Endothelial cell of umbilical vein (primary cell): ENCODE measurements at regions not wholly inside any gene's neighbourhood (a gene's known extent, or its start where the extent isn't known, plus 50 kb on each side); places are given as distances from the start of the nearest gene placed in this dataset.

Experiments
- BruUV-seq: library from RNA; stranded (reverse); fragments of 400-500 nt; replicated peaks from 2 replicates; lab custom pipeline; 2021; lab: Mats Ljungman, UMichigan
- CTCF ChIA-PET: fragments of 300-600, 350-600 bp; sonication (Branson Sonifier 250); formaldehyde crosslinking; loops from one replicate; lab custom pipeline; 2021; ENCODE audit warnings: antibody characterized with exemption, inconsistent platforms; lab: Charles Lee
- POLR2A ChIA-PET: fragments of 300-600, 350-600 bp; sonication (Branson Sonifier 250); formaldehyde crosslinking; loops from one replicate; lab custom pipeline; 2021; ENCODE audit warnings: antibody characterized with exemption, inconsistent platforms; lab: Charles Lee
- DNase-seq: peaks from one replicate; pipeline ENCODE4 v3.0.0-alpha.2; 2011; ENCODE audit warnings: low read depth, low spot score
- FAIRE-seq: peaks from 2 replicates; lab custom pipeline; 2011; peaks lifted over from hg19 to GRCh38; lab: Jason Lieb, UNC
- H2AFZ ChIP-seq: 2 replicates; pipeline ENCODE4 v1.6.0; 2012; ENCODE audit warnings: low read depth, low read length, control low read depth, inconsistent platforms
- H3K27ac ChIP-seq: 2 replicates; pipeline ENCODE4 v1.5.1; 2011; ENCODE audit warnings: low read depth, mild to moderate bottlenecking, control low read depth, low read length, moderate library complexity; ENCODE audit not compliant: insufficient read depth
- H3K27me3 ChIP-seq, 2 experiments: 2 replicates each; pipeline versions ENCODE4 v1.6.0 to v1.6.1; 2011; ENCODE audit warnings: low read length in 2 of 2, mixed read lengths in 1 of 2; ENCODE audit not compliant: control insufficient read depth in 2 of 2, insufficient read depth in 2 of 2
- H3K36me3 ChIP-seq, 2 experiments: 2 replicates in 1 of 2; 3 replicates in 1 of 2; pipeline ENCODE4 v1.5.1; 2011; ENCODE audit warnings: low read length in 2 of 2, mild to moderate bottlenecking in 1 of 2, moderate library complexity in 1 of 2; ENCODE audit not compliant: control insufficient read depth in 2 of 2, insufficient read depth in 2 of 2; ENCODE audit errors: extremely low read depth in 1 of 2
- H3K4me1 ChIP-seq: 3 replicates; pipeline ENCODE4 v1.5.1; 2011; ENCODE audit warnings: mild to moderate bottlenecking, low read length; ENCODE audit not compliant: control insufficient read depth, insufficient read depth; ENCODE audit errors: extremely low read depth
- H3K4me2 ChIP-seq: 2 replicates; pipeline ENCODE4 v1.6.1; 2011; ENCODE audit warnings: low read length, control low read depth, mixed read lengths; ENCODE audit not compliant: insufficient read depth
- H3K4me3 ChIP-seq, 3 experiments: fragments of 200-600 bp in 1 of 3; sonication (generic), shearing (Covaris generic) in 1 of 3; replicated peaks in 1 of 3; 2 replicates each; pipeline ENCODE4 v1.5.1; 2011 to 2016; ENCODE audit warnings: control low read depth in 3 of 3, low read length in 3 of 3, mild to moderate bottlenecking in 2 of 3, inconsistent platforms in 1 of 3, low read depth in 1 of 3, moderate library complexity in 1 of 3; ENCODE audit not compliant: insufficient read depth in 1 of 3
- H3K79me2 ChIP-seq: 2 replicates; pipeline ENCODE4 v1.6.0; 2012; ENCODE audit warnings: low read length, inconsistent platforms; ENCODE audit not compliant: control insufficient read depth, insufficient read depth
- H3K9ac ChIP-seq: replicated peaks from 2 replicates; pipeline ENCODE3; 2011; ENCODE audit warnings: low read length, control low read depth; ENCODE audit not compliant: insufficient read depth; ENCODE audit errors: extremely low read depth
- H3K9me1 ChIP-seq: replicated peaks from 3 replicates; pipeline ENCODE4 v1.6.0; 2011; ENCODE audit warnings: mild to moderate bottlenecking, low read length; ENCODE audit not compliant: control insufficient read depth, insufficient read depth; ENCODE audit errors: extremely low read depth
- H3K9me3 ChIP-seq: replicated peaks from 2 replicates; pipeline ENCODE4 v1.5.1; 2012; ENCODE audit warnings: low read length, inconsistent platforms; ENCODE audit not compliant: control insufficient read depth, insufficient read depth
- H4K20me1 ChIP-seq: replicated peaks from 2 replicates; pipeline ENCODE3; 2011; ENCODE audit warnings: mild to moderate bottlenecking, low read length; ENCODE audit not compliant: control insufficient read depth, insufficient read depth; ENCODE audit errors: extremely low read depth
- CTCF ChIP-seq, 2 donors: IDR thresholded peaks; 1 replicate in 1 of 2; 2 replicates in 1 of 2; pipeline ENCODE4 v1.5.1; 2011; ENCODE audit warnings: low read length in 2 of 2, mild to moderate bottlenecking in 2 of 2, moderate library complexity in 2 of 2, control low read depth in 1 of 2, inconsistent platforms in 1 of 2, low read depth in 1 of 2; ENCODE audit not compliant: insufficient read depth in 1 of 2; ENCODE audit errors: extremely low read depth in 1 of 2
- EZH2 ChIP-seq: IDR thresholded peaks from 2 replicates; pipeline ENCODE4 v1.6.1; 2012; ENCODE audit warnings: borderline replicate concordance, low read depth, mild to moderate bottlenecking, moderate library complexity, low read length, inconsistent platforms; ENCODE audit not compliant: severe bottlenecking
- FOS ChIP-seq: IDR thresholded peaks from 2 replicates; pipeline ENCODE4 v1.6.1; 2011; ENCODE audit warnings: mild to moderate bottlenecking, low read length, moderate library complexity, borderline replicate concordance; ENCODE audit not compliant: insufficient read depth
- GATA2 ChIP-seq: IDR thresholded peaks from 2 replicates; pipeline ENCODE4 v1.7.0; 2011; ENCODE audit warnings: low read depth, mild to moderate bottlenecking, moderate library complexity, mixed read lengths, low read length; ENCODE audit not compliant: insufficient read length, insufficient read depth
- JUN ChIP-seq: IDR thresholded peaks from 2 replicates; pipeline ENCODE4 v1.6.1; 2011; ENCODE audit warnings: borderline replicate concordance, low read depth; ENCODE audit not compliant: insufficient read length, insufficient read depth
- MAX ChIP-seq: IDR thresholded peaks from 2 replicates; pipeline ENCODE4 v1.6.1; 2011; ENCODE audit not compliant: insufficient read depth, insufficient read length
- MYC ChIP-seq: IDR thresholded peaks from one replicate; pipeline ENCODE4 v1.6.1; 2011; ENCODE audit warnings: mild to moderate bottlenecking, low read depth, low read length
- POLR2A ChIP-seq: IDR thresholded peaks from 2 replicates; pipeline ENCODE4 v1.6.1; 2012; ENCODE audit warnings: low read depth, mild to moderate bottlenecking, control low read depth, low read length
- POLR2AphosphoS5 ChIP-seq: IDR thresholded peaks from 2 replicates; pipeline ENCODE4 v1.6.1; 2012; ENCODE audit warnings: low read depth, mild to moderate bottlenecking, control low read depth, low read length, moderate library complexity; ENCODE audit not compliant: insufficient read depth
- dilution Hi-C: fragments of 300-500 bp; cut with MboI; formaldehyde crosslinking; loops from one replicate; pipeline ENCODE4 v1.15.0; 2019; ENCODE audit warnings: low sequenced_read_pairs; ENCODE audit not compliant: extremely low pct_ligation_motif_present
- intact Hi-C: fragments of 100-400 bp; cut with micrococcal nuclease; formaldehyde crosslinking; loops from one replicate; pipeline ENCODE4 v1.10.0; 2022

- Histone ChIP-seq H3K27me3 (peaks cover 2 to 5% of the 10 kb centered on the region in 2 experiments), H3K9me1 (no peaks in the 10 kb centered on the region), H3K4me2 (no peak overlapping the region), H3K4me1 (no peaks in the 10 kb centered on the region), H3K9ac (no peak overlapping the region), H4K20me1 (no peaks in the 10 kb centered on the region), H3K36me3 (no peaks in the 10 kb centered on the region), H3K4me3 (no peak overlapping the region), H3K27ac (no peak overlapping the region), H3K79me2 (no peaks in the 10 kb centered on the region), H3K9me3 (no peaks in the 10 kb centered on the region), H2AFZ (no peak overlapping the region)
- no peak for TF ChIP-seq POLR2A
- TF ChIP-seq MYC, result no peak
- no peak for TF ChIP-seq EZH2
- no peak for TF ChIP-seq FOS
- no peak for TF ChIP-seq POLR2AphosphoS5
- dilution Hi-C loops (no loop called here), intact Hi-C loops (no loop called here)
- no peak for DNase-seq
- no peak for FAIRE-seq
- CTCF ChIA-PET, result interaction anchor here (1.2 to 3.6 kb wide), 2 partner anchors 11 to 630 kb away, joined by 6 to 17 read pairs; no protein-coding TSS in a partner anchor
- POLR2A ChIA-PET, result no interaction called here
- BruUV-seq, result no TSS peak
Measured at GRCh38 chr3:168216851-168217250, 121.1 kb upstream of the GOLIM4 start.

DNA sequence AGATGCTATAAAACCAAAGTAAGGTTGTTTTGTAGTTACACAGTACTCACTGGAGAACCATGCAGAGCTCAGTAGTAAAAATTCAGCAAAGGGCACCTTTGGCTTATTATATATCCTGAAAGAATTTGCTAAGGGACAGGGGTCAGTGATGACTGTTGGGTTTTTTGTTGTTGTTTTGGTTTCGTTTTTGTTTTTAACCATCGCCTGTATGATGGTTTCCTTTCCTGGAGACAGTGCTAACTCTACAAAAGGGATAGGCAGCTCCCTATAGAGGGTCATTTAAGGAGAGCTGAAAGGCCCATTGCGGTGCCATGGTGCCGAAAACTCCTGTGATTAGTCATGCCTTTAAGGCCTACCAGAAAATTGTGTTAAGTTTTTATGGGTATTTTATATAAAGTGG is 118.2 kb upstream of the GOLIM4 start:
- FAIRE-seq (no peak), DNase-seq (no peak)
- Histone ChIP-seq H3K79me2 (no peaks in the 10 kb centered on the region), H2AFZ (no peak overlapping the region), H3K4me3 (no peak overlapping the region), H3K4me2 (no peak overlapping the region), H3K4me1 (no peaks in the 10 kb centered on the region), H3K36me3 (no peaks in the 10 kb centered on the region), H4K20me1 (no peaks in the 10 kb centered on the region), H3K27ac (no peak overlapping the region), H3K9me1 (no peaks in the 10 kb centered on the region), H3K9me3 (no peaks in the 10 kb centered on the region), H3K9ac (no peak overlapping the region), H3K27me3 (peaks cover 2 to 5% of the 10 kb centered on the region in 2 experiments)
- dilution Hi-C loops (no loop called here), intact Hi-C loops (no loop called here)
- POLR2A ChIA-PET, result no interaction called here
- CTCF ChIA-PET, result interaction anchor here (1.3 to 5.2 kb wide), 2 partner anchors 297 to 634 kb away, joined by 3 to 249 read pairs; no protein-coding TSS in a partner anchor
- TF ChIP-seq POLR2AphosphoS5 (no peak), CTCF (IDR thresholded peaks at IDR 0.05; ENCODE audit: extremely low read depth in 1 of 2, insufficient read depth in 1 of 2, low read depth in 1 of 2, low read length in 2 of 2) (no peak), GATA2 (no peak), POLR2A (no peak), MAX (no peak), JUN (no peak)
- no TSS peak for BruUV-seq
